ENCODE measurements at regions not wholly inside any gene's neighbourhood (a gene's known extent, or its start where the extent isn't known, plus 50 kb on each side); places are given as distances from the start of the nearest gene placed in this dataset.

DNA sequence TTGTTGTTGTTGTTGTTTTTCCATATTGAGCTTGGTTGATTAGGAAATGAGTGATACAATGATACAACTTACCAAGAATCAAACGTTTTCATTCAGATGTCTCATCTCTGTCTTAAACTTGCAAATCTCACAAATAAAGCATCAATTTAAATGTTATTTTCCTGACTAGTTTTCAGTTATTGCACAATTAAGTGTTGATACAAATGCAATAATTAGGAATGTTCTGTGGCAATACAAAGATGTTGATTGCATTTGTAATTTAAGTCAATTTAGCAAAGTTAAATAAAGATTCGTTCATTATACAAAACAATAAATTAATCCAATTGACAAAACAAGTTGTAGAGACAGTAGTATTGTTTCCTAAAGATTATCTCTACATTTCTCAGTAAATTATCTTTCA is 392.3 kb upstream of the ZNF804A start:
- Histone ChIP-seq H2AFZ (ENCODE audit: control insufficient read depth, low read length) (no peak overlapping the region), H3K9me3 (ENCODE audit: control insufficient read depth, low read depth, low read length) (no peaks in the 10 kb centered on the region), H4K20me1 (ENCODE audit: control insufficient read depth, extremely low read depth, insufficient read depth, low read length) (no peaks in the 10 kb centered on the region), H3K4me3 (ENCODE audit: control insufficient read depth in 2 of 3, extremely low read depth in 1 of 3, insufficient read depth in 2 of 3, low read depth in 1 of 3, low read length in 3 of 3) (no peak overlapping the region), H3K36me3 (ENCODE audit: control insufficient read depth in 2 of 2, extremely low read depth in 1 of 2, insufficient read depth in 2 of 2, low read length in 2 of 2) (no peaks in the 10 kb centered on the region), H3K9me1 (ENCODE audit: control insufficient read depth, extremely low read depth, insufficient read depth, low read length) (no peaks in the 10 kb centered on the region), H3K27me3 (ENCODE audit: control insufficient read depth, extremely low read depth, insufficient read depth, low read length) (no peaks in the 10 kb centered on the region), H3K9ac (ENCODE audit: control insufficient read depth, extremely low read depth, insufficient read depth, low read length) (no peak overlapping the region), H3K79me2 (ENCODE audit: control insufficient read depth, insufficient read depth, low read length) (no peaks in the 10 kb centered on the region), H3K4me2 (ENCODE audit: control insufficient read depth, extremely low read depth, insufficient read depth, low read depth, low read length) (no peak overlapping the region), H3K4me1 (ENCODE audit: control insufficient read depth, extremely low read depth, insufficient read depth, low read length) (no peaks in the 10 kb centered on the region), H3K27ac (ENCODE audit: control insufficient read depth, insufficient read depth, low read length) (no peak overlapping the region)
- no peak for DNase-seq (ENCODE audit: low read depth, low spot score)
- TF ChIP-seq EZH2 (IDR thresholded peaks at IDR 0.05; ENCODE audit: low read length), result no peak
- FAIRE-seq, result no peak
- dilution Hi-C loops (cut with MboI; ENCODE audit: extremely low pct_ligation_motif_present, low sequenced_read_pairs), result no loop called here

DNA sequence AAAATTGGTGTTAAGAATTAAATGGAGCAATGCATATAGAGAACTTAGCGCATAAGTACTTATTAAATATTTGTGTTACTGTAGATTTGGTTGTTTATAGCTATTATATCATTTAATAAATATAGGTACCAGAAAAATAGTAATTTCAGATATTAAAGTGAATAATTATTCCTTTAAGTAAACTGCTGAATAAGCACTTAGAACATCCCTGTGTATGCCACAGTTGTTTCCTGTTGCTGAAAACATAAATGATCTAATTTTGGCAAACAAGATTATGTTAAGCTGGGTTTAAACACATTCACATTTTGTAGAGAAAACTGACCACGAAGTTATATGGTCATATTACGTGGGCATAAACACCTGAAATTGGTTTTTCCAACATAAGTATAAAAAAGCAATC is 388.0 kb upstream of the ZNF804A start:
- no peak overlapping the region for H3K4me2 ChIP-seq (ENCODE audit: control insufficient read depth, extremely low read depth, insufficient read depth, low read depth, low read length)
- TF ChIP-seq EZH2 (IDR thresholded peaks at IDR 0.05; ENCODE audit: low read length), result no peak
- TF ChIP-seq, protein P1, sequence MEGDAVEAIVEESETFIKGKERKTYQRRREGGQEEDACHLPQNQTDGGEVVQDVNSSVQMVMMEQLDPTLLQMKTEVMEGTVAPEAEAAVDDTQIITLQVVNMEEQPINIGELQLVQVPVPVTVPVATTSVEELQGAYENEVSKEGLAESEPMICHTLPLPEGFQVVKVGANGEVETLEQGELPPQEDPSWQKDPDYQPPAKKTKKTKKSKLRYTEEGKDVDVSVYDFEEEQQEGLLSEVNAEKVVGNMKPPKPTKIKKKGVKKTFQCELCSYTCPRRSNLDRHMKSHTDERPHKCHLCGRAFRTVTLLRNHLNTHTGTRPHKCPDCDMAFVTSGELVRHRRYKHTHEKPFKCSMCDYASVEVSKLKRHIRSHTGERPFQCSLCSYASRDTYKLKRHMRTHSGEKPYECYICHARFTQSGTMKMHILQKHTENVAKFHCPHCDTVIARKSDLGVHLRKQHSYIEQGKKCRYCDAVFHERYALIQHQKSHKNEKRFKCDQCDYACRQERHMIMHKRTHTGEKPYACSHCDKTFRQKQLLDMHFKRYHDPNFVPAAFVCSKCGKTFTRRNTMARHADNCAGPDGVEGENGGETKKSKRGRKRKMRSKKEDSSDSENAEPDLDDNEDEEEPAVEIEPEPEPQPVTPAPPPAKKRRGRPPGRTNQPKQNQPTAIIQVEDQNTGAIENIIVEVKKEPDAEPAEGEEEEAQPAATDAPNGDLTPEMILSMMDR (optimal IDR thresholded peaks at IDR 0.05 in 1 of 3, IDR thresholded peaks at IDR 0.05 in 1 of 3, conservative IDR thresholded peaks at IDR 0.05 in 1 of 3; ENCODE audit: extremely low read depth in 1 of 3, insufficient read depth in 2 of 3, low read length in 3 of 3), result no peak
- H3K27me3 ChIP-seq (ENCODE audit: control insufficient read depth, extremely low read depth, insufficient read depth, low read length), result no peaks in the 10 kb centered on the region
- DNase-seq (ENCODE audit: low read depth, low spot score) (no peak), FAIRE-seq (no peak)
- no peak overlapping the region for H3K9ac ChIP-seq (ENCODE audit: control insufficient read depth, extremely low read depth, insufficient read depth, low read length)
- H4K20me1 ChIP-seq (ENCODE audit: control insufficient read depth, extremely low read depth, insufficient read depth, low read length), result no peaks in the 10 kb centered on the region
- H3K9me1 ChIP-seq (ENCODE audit: control insufficient read depth, extremely low read depth, insufficient read depth, low read length), result no peaks in the 10 kb centered on the region
- H3K4me3 ChIP-seq (ENCODE audit: control insufficient read depth in 2 of 3, extremely low read depth in 1 of 3, insufficient read depth in 2 of 3, low read depth in 1 of 3, low read length in 3 of 3), result no peak overlapping the region
- H3K9me3 ChIP-seq (ENCODE audit: control insufficient read depth, low read depth, low read length), result no peaks in the 10 kb centered on the region
- H3K27ac ChIP-seq (ENCODE audit: control insufficient read depth, insufficient read depth, low read length), result no peak overlapping the region
- H3K36me3 ChIP-seq (ENCODE audit: control insufficient read depth in 2 of 2, extremely low read depth in 1 of 2, insufficient read depth in 2 of 2, low read length in 2 of 2), result no peaks in the 10 kb centered on the region
- H3K79me2 ChIP-seq (ENCODE audit: control insufficient read depth, insufficient read depth, low read length), result no peaks in the 10 kb centered on the region
- H2AFZ ChIP-seq (ENCODE audit: control insufficient read depth, low read length), result no peak overlapping the region
- dilution Hi-C loops (cut with MboI; ENCODE audit: extremely low pct_ligation_motif_present, low sequenced_read_pairs), result no loop called here
- no peaks in the 10 kb centered on the region for H3K4me1 ChIP-seq (ENCODE audit: control insufficient read depth, extremely low read depth, insufficient read depth, low read length)

DNA sequence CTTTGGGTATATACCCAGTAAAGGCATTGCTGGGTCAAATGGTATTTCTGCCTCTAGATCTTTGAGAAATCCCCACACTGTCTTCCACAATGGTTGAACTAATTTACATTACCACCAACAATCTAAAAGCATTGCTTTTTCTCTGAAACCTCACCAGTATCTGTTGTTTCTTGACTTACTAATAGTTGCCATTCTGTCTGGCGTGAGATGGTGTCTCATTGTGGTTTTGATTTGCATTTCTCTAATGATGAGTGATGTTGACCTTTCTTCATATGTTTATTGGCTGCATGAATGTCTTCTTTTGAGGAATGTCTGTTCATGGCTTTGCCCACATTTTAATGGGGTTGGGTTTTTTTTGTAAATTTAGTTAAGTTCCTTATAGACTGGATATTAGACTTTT is 382.6 kb upstream of the ZNF804A start:
- H3K79me2 ChIP-seq (ENCODE audit: control insufficient read depth, insufficient read depth, low read length), result no peaks in the 10 kb centered on the region
- FAIRE-seq, result no peak
- no peak overlapping the region for H3K9ac ChIP-seq (ENCODE audit: control insufficient read depth, extremely low read depth, insufficient read depth, low read length)
- H3K9me1 ChIP-seq (ENCODE audit: control insufficient read depth, extremely low read depth, insufficient read depth, low read length), result no peaks in the 10 kb centered on the region
- no peaks in the 10 kb centered on the region for H4K20me1 ChIP-seq (ENCODE audit: control insufficient read depth, extremely low read depth, insufficient read depth, low read length)
- no peaks in the 10 kb centered on the region for H3K4me1 ChIP-seq (ENCODE audit: control insufficient read depth, extremely low read depth, insufficient read depth, low read length)
- H2AFZ ChIP-seq (ENCODE audit: control insufficient read depth, low read length), result no peak overlapping the region
- H3K9me3 ChIP-seq (ENCODE audit: control insufficient read depth, low read depth, low read length), result no peaks in the 10 kb centered on the region
- no peak for DNase-seq (ENCODE audit: low read depth, low spot score)
- TF ChIP-seq, protein P1 (optimal IDR thresholded peaks at IDR 0.05 in 1 of 3, IDR thresholded peaks at IDR 0.05 in 1 of 3, conservative IDR thresholded peaks at IDR 0.05 in 1 of 3; ENCODE audit: extremely low read depth in 1 of 3, insufficient read depth in 2 of 3, low read length in 3 of 3), result no peak
- TF ChIP-seq EZH2 (IDR thresholded peaks at IDR 0.05; ENCODE audit: low read length), result no peak
- H3K27me3 ChIP-seq (ENCODE audit: control insufficient read depth, extremely low read depth, insufficient read depth, low read length), result no peaks in the 10 kb centered on the region
- no peak overlapping the region for H3K4me3 ChIP-seq (ENCODE audit: control insufficient read depth in 2 of 3, extremely low read depth in 1 of 3, insufficient read depth in 2 of 3, low read depth in 1 of 3, low read length in 3 of 3)
- H3K27ac ChIP-seq (ENCODE audit: control insufficient read depth, insufficient read depth, low read length), result no peak overlapping the region
- dilution Hi-C loops (cut with MboI; ENCODE audit: extremely low pct_ligation_motif_present, low sequenced_read_pairs), result no loop called here
- H3K36me3 ChIP-seq (ENCODE audit: control insufficient read depth in 2 of 2, extremely low read depth in 1 of 2, insufficient read depth in 2 of 2, low read length in 2 of 2), result no peaks in the 10 kb centered on the region
- no peak overlapping the region for H3K4me2 ChIP-seq (ENCODE audit: control insufficient read depth, extremely low read depth, insufficient read depth, low read depth, low read length)

Data from keratinocyte (primary cell).